ENCODE measurements at regions not wholly inside any gene's neighbourhood (a gene's known extent, or its start where the extent isn't known, plus 50 kb on each side); places are given as distances from the start of the nearest gene placed in this dataset.

GRCh38 chr11:134712228-134713145, 300.4 kb upstream of the B3GAT1 start (continued):
- TF ChIP-seq SRSF7 (optimal IDR thresholded peaks at IDR 0.05; ENCODE audit: low read depth, low read length), result no peak
- TF ChIP-seq NFATC3 (IDR thresholded peaks at IDR 0.05), result no peak
- TF ChIP-seq RFX1 (IDR thresholded peaks at IDR 0.05), result no peak
- TF ChIP-seq JUNB (CRISPR knock-in tag; conservative IDR thresholded peaks at IDR 0.05), result no peak
- TF ChIP-seq RBFOX2 (IDR thresholded peaks at IDR 0.05; ENCODE audit: low read depth, low read length), result peak; percentile 46
- TF ChIP-seq L3MBTL2 (IDR thresholded peaks at IDR 0.05), result peak; percentile 29; the same call in 1 of the 2 replicates

GRCh38 chr11:134711588-134711987, 299.5 kb upstream of the B3GAT1 start:
- H4K20me1 ChIP-seq (replicated peaks; ENCODE audit: control insufficient read depth, insufficient read depth, low read length), result no peaks in the 10 kb centered on the region; the same call in 1 of the 2 replicates
- TF ChIP-seq ZNF518B (CRISPR knock-in tag; IDR thresholded peaks at IDR 0.05), result no peak
- TF ChIP-seq SMAD4 (CRISPR knock-in tag; conservative IDR thresholded peaks at IDR 0.05), result no peak
- no peak for TF ChIP-seq CBFA2T3 (IDR thresholded peaks at IDR 0.05)
- TF ChIP-seq PRDM10 (IDR thresholded peaks at IDR 0.05; ENCODE audit: partially characterized antibody), result no peak
- TF ChIP-seq ZFP1 (CRISPR knock-in tag; IDR thresholded peaks at IDR 0.05), result no peak
- TF ChIP-seq IRF9 (tag; IDR thresholded peaks at IDR 0.05), result no peak
- no peak for TF ChIP-seq RNF2 (IDR thresholded peaks at IDR 0.05)
- TF ChIP-seq EP300 (IDR thresholded peaks at IDR 0.05; ENCODE audit: low read length), result no peak
- FAIRE-seq (no peak), ATAC-seq (no peak), DNase-seq (ENCODE audit: extremely low read depth in 1 of 4, low spot score in 3 of 4) (no peak)
- H3K9me1 ChIP-seq (ENCODE audit: control insufficient read depth, insufficient read depth, low read length), result no peaks in the 10 kb centered on the region
- ChIA-PET CTCF (ENCODE audit: low intra/inter-chr PET ratio) (no interaction called here), POLR2A (no interaction called here)
- WGBS (ENCODE audit: insufficient coverage, low coverage, missing lambda C conversion rate), result 2% methylated on average over 8 of the region's 8 CpGs
- H3K9me3 ChIP-seq (replicated peaks; ENCODE audit: control insufficient read depth, insufficient read depth, low read depth, low read length), result no peaks in the 10 kb centered on the region
- no TSS peak for BruUV-seq (replicated peaks)
- no peak overlapping the region for H2AFZ ChIP-seq (ENCODE audit: low read depth, low read length)
- 0 out of 5 replicates have a peak, but pooled peaks cover 0 to 4% of the 10 kb centered on the region in 2 experiments for H3K27me3 ChIP-seq (ENCODE audit: control insufficient read depth in 2 of 2, insufficient read depth in 2 of 2, low read length in 2 of 2)
- intact Hi-C loops (cut with micrococcal nuclease), result no loop called here
- in situ Hi-C loops (cut with MboI), result no loop called here
- no peaks in the 10 kb centered on the region for H3K79me2 ChIP-seq (ENCODE audit: control insufficient read depth, insufficient read depth, low read length)
- peaks cover 0 to 6% of the 10 kb centered on the region in 2 experiments; a peak in 2 of 5 replicates for H3K4me1 ChIP-seq (replicated peaks in 1 of 2; ENCODE audit: control insufficient read depth in 2 of 2, insufficient read depth in 2 of 2, low read length in 2 of 2)
- H3K4me3 ChIP-seq, result no peak overlapping the region
- no peak overlapping the region for H3K9ac ChIP-seq (ENCODE audit: insufficient read depth in 1 of 2, low read depth in 2 of 2, low read length in 2 of 2)
- no peaks in the 10 kb centered on the region for H3K36me3 ChIP-seq (ENCODE audit: control insufficient read depth, insufficient read depth, low read length)
- no peak overlapping the region for H3K27ac ChIP-seq (ENCODE audit: extremely low read depth, low read depth, low read length)
- H3K4me2 ChIP-seq (ENCODE audit: insufficient read depth, low read length), result no peak overlapping the region; the same call in 1 of the 2 replicates
